Spleen (tissue), 11 donors: ENCODE measurements at regions not wholly inside any gene's neighbourhood (a gene's known extent, or its start where the extent isn't known, plus 50 kb on each side); places are given as distances from the start of the nearest gene placed in this dataset.

ENCODE experiments used
- DNase-seq: peaks from one replicate; pipeline ENCODE4 v3.0.0-alpha.2; 2020
- H3K27ac ChIP-seq, 8 donors: fragments of 200-600 bp; sonication (generic) in 7 of 8; 1 replicate in 4 of 8; 2 replicates in 4 of 8; pipeline versions ENCODE4 v1.5.0 to v1.8.0; 2016 to 2021; ENCODE audit warnings: inconsistent platforms in 4 of 8, mild to moderate bottlenecking in 4 of 8, moderate library complexity in 1 of 8
- H3K27me3 ChIP-seq, 7 donors: fragments of 200-600 bp; sonication (generic) in 6 of 7; replicated peaks in 1 of 7; 1 replicate in 4 of 7; 2 replicates in 3 of 7; pipeline versions ENCODE4 v1.5.0 to v1.8.0; 2016 to 2021; ENCODE audit warnings: inconsistent platforms in 3 of 7, mild to moderate bottlenecking in 1 of 7
- H3K36me3 ChIP-seq, 6 donors: fragments of 200-600 bp; sonication (generic) in 5 of 6; 1 replicate in 4 of 6; 2 replicates in 2 of 6; pipeline versions ENCODE4 v1.5.0 to v1.8.0; 2016 to 2021; ENCODE audit warnings: inconsistent platforms in 2 of 6
- H3K4me1 ChIP-seq, 6 donors: fragments of 200-600 bp; sonication (generic) in 5 of 6; 1 replicate in 3 of 6; 2 replicates in 3 of 6; pipeline versions ENCODE4 v1.5.0 to v1.8.0; 2016 to 2021; ENCODE audit warnings: inconsistent platforms in 3 of 6
- H3K4me3 ChIP-seq, 8 donors: fragments of 200-600 bp; sonication (generic) in 7 of 8; 1 replicate in 4 of 8; 2 replicates in 4 of 8; pipeline versions ENCODE4 v1.5.0 to v1.8.0; 2016 to 2021; ENCODE audit warnings: inconsistent platforms in 4 of 8, mild to moderate bottlenecking in 4 of 8, moderate library complexity in 2 of 8
- H3K9me3 ChIP-seq, 8 donors: fragments of 200-600 bp; sonication (generic) in 7 of 8; 1 replicate in 4 of 8; 2 replicates in 4 of 8; pipeline versions ENCODE4 v1.5.0 to v1.8.0; 2016 to 2021; ENCODE audit warnings: inconsistent platforms in 4 of 8
- CTCF ChIP-seq, 11 experiments: fragments of 200-600 bp in 7 of 11; fragments of 450-650 bp in 4 of 11; sonication (generic) in 4 of 11; IDR thresholded peaks in 8 of 11; conservative IDR thresholded peaks in 3 of 11; 1 replicate in 7 of 11; 2 replicates in 4 of 11; pipeline versions ENCODE4 v1.4.0 to v1.8.0; 2016 to 2021; ENCODE audit warnings: antibody characterized with exemption in 11 of 11, inconsistent platforms in 4 of 11, mild to moderate bottlenecking in 1 of 11
- POLR2A ChIP-seq, 3 donors: fragments of 450-650 bp; IDR thresholded peaks; one replicate each; pipeline ENCODE4 v1.5.1; 2017; ENCODE audit warnings: antibody characterized with exemption in 3 of 3, mild to moderate bottlenecking in 1 of 3
- POLR2AphosphoS5 ChIP-seq, 3 donors: sonication (generic); formaldehyde crosslinking; IDR thresholded peaks; one replicate each; pipeline ENCODE4 v1.5.1; 2017; ENCODE audit warnings: antibody characterized with exemption in 3 of 3
- WGBS, 5 donors: extraction: QIAGEN DNeasy Blood & Tissue Kit in 3 of 5; methylation state at CpG; one replicate each; pipeline versions ENCODE4 v1.1.5 to v1.1.7; 2013 to 2018; 5-methylcytosine and 5-hydroxymethylcytosine counted together
- intact Hi-C: fragments of 100-400 bp; cut with DNase I; formaldehyde crosslinking; loops from one replicate; pipeline ENCODE4 v1.15.0; 2023; ENCODE audit warnings: low total_unique reads
- donor health status: healthy with polysubstance abuse.
- donor health status: DM: no; HTN: no; CAD: no; lungs with moderate emphysema.
- donor health status: DM: no; HTN: no; CAD: no.
- donor health status: Bipolar disorder and iron deficiency.
- donor health status: healthy.
- donor health status: DM: no; HTN: no; CAD: no.
- donor health status: DM: yes; HTN: yes; CAD: no.

DNA sequence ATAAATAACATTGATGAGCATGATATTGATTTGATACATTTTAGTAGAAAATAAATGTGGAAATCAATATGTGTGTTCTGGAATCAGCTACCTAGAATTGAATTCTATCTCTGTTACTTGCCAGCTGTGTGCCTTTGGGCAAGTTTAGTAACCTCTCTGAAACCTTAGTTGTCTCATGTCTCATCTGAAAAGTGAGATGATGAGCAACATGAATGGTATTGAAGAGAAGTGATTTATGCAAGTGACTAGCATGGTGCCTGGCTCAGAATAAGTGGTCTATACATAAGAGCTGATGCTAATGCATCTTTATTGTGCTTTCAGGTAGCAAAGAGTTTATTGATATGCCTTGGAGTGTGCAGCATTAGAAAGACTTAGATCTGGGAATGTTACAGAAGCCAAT lies 383.3 kb downstream of the PRDM2 start:
- intact Hi-C loops, result no loop called here

GRCh38 chr1:14083706-14084105 lies 383.7 kb downstream of the PRDM2 start:
- Histone ChIP-seq H3K36me3 (no peaks in the 10 kb centered on the region), H3K27ac (no peak overlapping the region), H3K9me3 (no peaks in the 10 kb centered on the region), H3K4me1 (no peaks in the 10 kb centered on the region), H3K27me3 (peaks cover 0 to 9% (median 0%) of the 10 kb centered on the region in 7 donors), H3K4me3 (no peak overlapping the region)
- WGBS, 5 donors, result 59 to 80% (median 64%) methylated on average over 1 of the region's 1 CpG
- intact Hi-C loops, result no loop called here
- TF ChIP-seq CTCF (IDR thresholded peaks at IDR 0.05 in 8 of 11, conservative IDR thresholded peaks at IDR 0.05 in 3 of 11) (no peak), POLR2A (IDR thresholded peaks at IDR 0.05) (no peak), POLR2AphosphoS5 (IDR thresholded peaks at IDR 0.05) (no peak)
- no peak for DNase-seq

More for the DNA sequence above, 383.3 kb downstream of the PRDM2 start:
- TF ChIP-seq POLR2A (IDR thresholded peaks at IDR 0.05), result no peak
- no peak for TF ChIP-seq CTCF (IDR thresholded peaks at IDR 0.05 in 8 of 11, conservative IDR thresholded peaks at IDR 0.05 in 3 of 11)
- no peak for TF ChIP-seq POLR2AphosphoS5 (IDR thresholded peaks at IDR 0.05)
- Histone ChIP-seq H3K27ac (no peak overlapping the region), H3K9me3 (no peaks in the 10 kb centered on the region), H3K36me3 (no peaks in the 10 kb centered on the region), H3K4me3 (no peak overlapping the region), H3K27me3 (peaks cover 0 to 9% (median 0%) of the 10 kb centered on the region in 7 donors), H3K4me1 (no peaks in the 10 kb centered on the region)
- DNase-seq, result no peak

GRCh38 chr1:14090062-14090461 lies 390.1 kb downstream of the PRDM2 start:
- H3K27me3 ChIP-seq, result peaks cover 0 to 18% (median 0%) of the 10 kb centered on the region in 7 donors
- WGBS, 5 donors, result 82 to 91% (median 85%) methylated on average over 1 of the region's 1 CpG
- intact Hi-C loops, result no loop called here
- TF ChIP-seq POLR2AphosphoS5 (IDR thresholded peaks at IDR 0.05) (no peak), POLR2A (IDR thresholded peaks at IDR 0.05) (no peak), CTCF (IDR thresholded peaks at IDR 0.05 in 8 of 11, conservative IDR thresholded peaks at IDR 0.05 in 3 of 11) (no peak)
- no peak overlapping the region for H3K27ac ChIP-seq
- H3K4me3 ChIP-seq, result no peak overlapping the region
- H3K4me1 ChIP-seq, result no peaks in the 10 kb centered on the region
- peaks cover 0 to 19% (median 14%) of the 10 kb centered on the region in 8 donors for H3K9me3 ChIP-seq
- DNase-seq, result no peak
- H3K36me3 ChIP-seq, result no peaks in the 10 kb centered on the region

DNA sequence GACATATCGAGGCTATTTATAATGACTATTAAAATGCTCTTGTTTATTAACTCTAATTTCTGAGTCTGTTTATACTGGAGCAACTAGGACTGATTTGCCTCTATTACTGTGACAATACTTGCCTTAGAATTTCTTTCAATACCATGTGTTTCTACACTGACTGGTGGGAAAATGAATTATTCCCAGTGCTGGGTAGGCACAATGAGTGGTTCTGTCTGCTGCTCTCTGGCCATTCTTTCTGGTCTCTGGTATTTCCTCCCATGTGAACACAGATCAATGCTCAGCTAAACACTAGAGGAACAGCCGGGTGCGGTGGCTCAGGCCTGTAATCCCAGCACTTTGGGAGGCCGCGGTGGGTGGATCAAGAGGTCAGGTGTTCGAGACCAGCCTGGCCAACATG lies 390.5 kb downstream of the PRDM2 start:
- Histone ChIP-seq H3K27me3 (peaks cover 0 to 18% (median 0%) of the 10 kb centered on the region in 7 donors), H3K36me3 (no peaks in the 10 kb centered on the region), H3K27ac (no peak overlapping the region), H3K9me3 (peaks cover 0 to 19% (median 14%) of the 10 kb centered on the region in 8 donors), H3K4me3 (no peak overlapping the region), H3K4me1 (no peaks in the 10 kb centered on the region)
- 82 to 94% (median 90%) methylated on average over 6 of the region's 6 CpGs for WGBS, 5 donors
- intact Hi-C loops, result no loop called here
- TF ChIP-seq CTCF (IDR thresholded peaks at IDR 0.05 in 8 of 11, conservative IDR thresholded peaks at IDR 0.05 in 3 of 11), result no peak
- no peak for TF ChIP-seq POLR2AphosphoS5 (IDR thresholded peaks at IDR 0.05)
- no peak for TF ChIP-seq POLR2A (IDR thresholded peaks at IDR 0.05)
- no peak for DNase-seq
